Adrenal gland (tissue), 5 donors: ENCODE measurements at regions not wholly inside any gene's neighbourhood (a gene's known extent, or its start where the extent isn't known, plus 50 kb on each side); places are given as distances from the start of the nearest gene placed in this dataset.

Experiments
- CTCF ChIP-seq, 6 experiments: fragments of 450-650 bp in 4 of 6; fragments of 200-600 bp in 2 of 6; sonication (generic) in 1 of 6; IDR thresholded peaks; 1 replicate in 5 of 6; 2 replicates in 1 of 6; pipeline versions ENCODE4 v1.5.1 to v1.8.0; 2016 to 2021; ENCODE audit warnings: antibody characterized with exemption in 6 of 6, mild to moderate bottlenecking in 2 of 6, moderate library complexity in 1 of 6
- POLR2A ChIP-seq, 2 donors: fragments of 450-650 bp; IDR thresholded peaks; one replicate each; pipeline ENCODE4 v1.6.1; 2017; ENCODE audit warnings: antibody characterized with exemption in 2 of 2, mild to moderate bottlenecking in 2 of 2, moderate library complexity in 1 of 2
- donor health status: DM: no; HTN: no; CAD: no.

DNA sequence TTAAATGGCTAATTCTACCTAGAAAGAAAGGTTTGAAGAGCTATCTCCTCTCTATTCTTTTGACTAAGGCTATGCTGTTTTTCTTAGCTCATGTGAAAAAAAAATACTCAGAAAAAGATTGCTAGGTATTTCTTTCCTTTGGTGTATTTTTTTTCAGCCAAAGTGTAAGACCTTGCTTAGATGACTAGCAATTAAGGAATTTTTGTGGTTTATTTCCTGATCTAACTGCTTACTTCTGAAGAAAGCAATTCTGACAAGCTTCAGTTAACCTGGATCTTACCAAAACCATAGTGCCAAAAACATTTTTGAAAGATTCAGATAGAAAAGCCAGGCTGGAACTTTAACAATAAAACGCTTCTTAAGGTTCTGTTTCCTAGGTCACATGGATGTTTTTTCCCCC, 315.6 kb downstream of the SOX2 start:
- TF ChIP-seq CTCF (IDR thresholded peaks at IDR 0.05) (no peak), POLR2A (IDR thresholded peaks at IDR 0.05) (no peak)
